Ovary (tissue), 7 donors: ENCODE measurements at regions not wholly inside any gene's neighbourhood (a gene's known extent, or its start where the extent isn't known, plus 50 kb on each side); places are given as distances from the start of the nearest gene placed in this dataset.

ENCODE experiments used
- DNase-seq, 5 donors: peaks; one replicate each; pipeline ENCODE4 v3.0.0-alpha.2; 2019 to 2020
- H3K27ac ChIP-seq, 2 donors: fragments of 200-600 bp; one replicate each; pipeline versions ENCODE4 v1.5.1 to v1.8.0; 2019 to 2022
- H3K27me3 ChIP-seq: fragments of 200-600 bp; one replicate; pipeline ENCODE4 v1.8.0; 2022
- H3K36me3 ChIP-seq: fragments of 200-600 bp; sonication (generic); one replicate; pipeline ENCODE4 v1.5.1; 2019
- H3K4me1 ChIP-seq: one replicate; pipeline ENCODE4 v1.8.1; 2013; ENCODE audit warnings: mild to moderate bottlenecking, moderate library complexity; ENCODE audit not compliant: insufficient read depth
- H3K4me3 ChIP-seq: fragments of 200-600 bp; sonication (generic); one replicate; pipeline ENCODE4 v1.5.1; 2017
- H3K9me3 ChIP-seq, 2 donors: fragments of 200-600 bp in 1 of 2; sonication (generic) in 1 of 2; one replicate each; pipeline versions ENCODE4 v1.5.1 to v1.8.1; 2013 to 2019; ENCODE audit warnings: mild to moderate bottlenecking in 1 of 2, moderate library complexity in 1 of 2
- CTCF ChIP-seq, 3 donors: fragments of 450-650 bp in 2 of 3; fragments of 200-600 bp in 1 of 3; IDR thresholded peaks; one replicate each; pipeline versions ENCODE4 v1.5.1 to v1.8.0; 2016 to 2022; ENCODE audit warnings: antibody characterized with exemption in 3 of 3, mild to moderate bottlenecking in 1 of 3
- EP300 ChIP-seq: sonication (generic); formaldehyde crosslinking; IDR thresholded peaks from one replicate; pipeline ENCODE4 v1.6.1; 2017; ENCODE audit warnings: antibody characterized with exemption
- POLR2A ChIP-seq: fragments of 450-650 bp; IDR thresholded peaks from one replicate; pipeline ENCODE4 v1.6.1; 2017; ENCODE audit warnings: antibody characterized with exemption, mild to moderate bottlenecking, moderate library complexity
- WGBS, 3 donors: extraction: QIAGEN DNeasy Blood & Tissue Kit in 1 of 3; methylation state at CpG; one replicate each; pipeline versions ENCODE4 v1.1.5 to v1.1.7; 2013 to 2017; 5-methylcytosine and 5-hydroxymethylcytosine counted together
- intact Hi-C, 4 donors: fragments of 100-400 bp; cut with DNase I; formaldehyde crosslinking; loops; one replicate each; pipeline versions ENCODE4 v1.11.0 to v1.15.1; 2022 to 2023
- donor health status: DM: no; HTN: no; CAD: no; lungs with moderate emphysema.
- donor health status: DM: no; HTN: no; CAD: no.
- donor health status: Bipolar disorder and iron deficiency.
- donor health status: DM: no; HTN: no; CAD: no.
- donor health status: DM: yes; HTN: yes; CAD: no.

GRCh38 chr5:51816427-51816826 is 433.2 kb downstream of the ISL1 start:
- WGBS, 3 donors = 41 to 60% (median 41%) methylated on average over 2 of the region's 2 CpGs
- no peaks in the 10 kb centered on the region for H3K36me3 ChIP-seq
- no peaks in the 10 kb centered on the region for H3K27me3 ChIP-seq
- H3K27ac ChIP-seq = no peak overlapping the region
- H3K4me1 ChIP-seq = no peaks in the 10 kb centered on the region
- no peak overlapping the region for H3K4me3 ChIP-seq
- H3K9me3 ChIP-seq = no peaks in the 10 kb centered on the region
- no peak for DNase-seq
- intact Hi-C loops = no loop called here
- TF ChIP-seq EP300 (no peak), CTCF (IDR thresholded peaks at IDR 0.05) (no peak), POLR2A (no peak)

- Histone ChIP-seq H3K27ac (no peak overlapping the region), H3K4me3 (no peak overlapping the region), H3K9me3 (no peaks in the 10 kb centered on the region), H3K27me3 (no peaks in the 10 kb centered on the region), H3K36me3 (no peaks in the 10 kb centered on the region), H3K4me1 (no peaks in the 10 kb centered on the region)
- no peak for DNase-seq
- TF ChIP-seq CTCF (IDR thresholded peaks at IDR 0.05) = no peak
- TF ChIP-seq EP300 = no peak
- no peak for TF ChIP-seq POLR2A
- intact Hi-C loops = no loop called here
- WGBS, 3 donors = 62 to 73% (median 66%) methylated on average over 3 of the region's 3 CpGs
Measured at GRCh38 chr5:51821697-51822096, 438.4 kb downstream of the ISL1 start.

GRCh38 chr5:51829230-51829629 is 446.0 kb downstream of the ISL1 start:
- intact Hi-C loops = no loop called here

GRCh38 chr5:51829691-51830090 is 446.4 kb downstream of the ISL1 start:
- H3K27ac ChIP-seq = no peak overlapping the region
- DNase-seq = no peak
- intact Hi-C loops = no loop called here
- H3K4me1 ChIP-seq = no peaks in the 10 kb centered on the region
- H3K4me3 ChIP-seq = no peak overlapping the region
- TF ChIP-seq EP300 (no peak), POLR2A (no peak), CTCF (IDR thresholded peaks at IDR 0.05) (no peak)
- H3K9me3 ChIP-seq = no peaks in the 10 kb centered on the region
- H3K27me3 ChIP-seq = no peaks in the 10 kb centered on the region
- H3K36me3 ChIP-seq = no peaks in the 10 kb centered on the region

More at GRCh38 chr5:51829230-51829629, 446.0 kb downstream of the ISL1 start:
- Histone ChIP-seq H3K27ac (no peak overlapping the region), H3K36me3 (no peaks in the 10 kb centered on the region), H3K9me3 (no peaks in the 10 kb centered on the region), H3K27me3 (no peaks in the 10 kb centered on the region), H3K4me1 (no peaks in the 10 kb centered on the region), H3K4me3 (no peak overlapping the region)
- DNase-seq = no peak
- TF ChIP-seq CTCF (IDR thresholded peaks at IDR 0.05) (no peak), POLR2A (no peak), EP300 (no peak)
- 51 to 64% (median 56%) methylated on average over 2 of the region's 2 CpGs for WGBS, 3 donors
